ENCODE measurements at regions not wholly inside any gene's neighbourhood (a gene's known extent, or its start where the extent isn't known, plus 50 kb on each side); places are given as distances from the start of the nearest gene placed in this dataset.
"Not testable (repeated sequence)": the region's sequence is repeated elsewhere in the genome, so short reads cannot be mapped to it uniquely, and the experiment has no call there.

GRCh38 chr19:27971071-27971470 is 1241.9 kb downstream of the UQCRFS1 start:
- H3K4me3 ChIP-seq (ENCODE audit: low read depth, low read length): no peak overlapping the region

GRCh38 chr19:27966390-27966816 is 1246.5 kb downstream of the UQCRFS1 start:
- H3K4me3 ChIP-seq (ENCODE audit: low read depth, low read length): no peak overlapping the region

GRCh38 chr19:27964185-27964584 is 1248.8 kb downstream of the UQCRFS1 start:
- H3K4me3 ChIP-seq (ENCODE audit: low read depth, low read length): no peak overlapping the region

GRCh38 chr19:27962264-27962663 is 1250.7 kb downstream of the UQCRFS1 start:
- H3K4me3 ChIP-seq (ENCODE audit: low read depth, low read length): no peak overlapping the region

GRCh38 chr19:27955485-27956480 is 1257.2 kb downstream of the UQCRFS1 start:
- no peak overlapping the region for H3K4me3 ChIP-seq (ENCODE audit: low read depth, low read length)

DNA sequence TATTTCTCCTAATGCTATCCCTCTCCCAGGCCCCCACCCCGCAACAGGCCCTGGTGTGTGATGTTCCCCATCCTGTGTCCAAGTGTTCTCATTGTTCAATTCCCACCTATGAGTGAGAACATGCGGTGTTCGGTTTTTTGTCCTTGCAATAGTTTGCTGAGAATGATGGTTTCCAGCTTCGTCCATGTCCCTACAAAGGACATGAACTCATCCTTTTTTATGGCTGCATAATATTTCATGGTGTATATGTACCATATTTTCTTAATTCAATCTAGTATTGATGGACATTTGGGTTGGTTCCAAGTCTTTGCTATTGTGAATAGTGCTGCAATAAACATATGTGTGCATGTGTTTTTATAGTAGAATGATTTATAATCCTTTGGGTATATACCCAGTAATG is 1270.3 kb downstream of the UQCRFS1 start:
- H3K4me3 ChIP-seq (ENCODE audit: low read depth, low read length): not testable (repeated sequence)

DNA sequence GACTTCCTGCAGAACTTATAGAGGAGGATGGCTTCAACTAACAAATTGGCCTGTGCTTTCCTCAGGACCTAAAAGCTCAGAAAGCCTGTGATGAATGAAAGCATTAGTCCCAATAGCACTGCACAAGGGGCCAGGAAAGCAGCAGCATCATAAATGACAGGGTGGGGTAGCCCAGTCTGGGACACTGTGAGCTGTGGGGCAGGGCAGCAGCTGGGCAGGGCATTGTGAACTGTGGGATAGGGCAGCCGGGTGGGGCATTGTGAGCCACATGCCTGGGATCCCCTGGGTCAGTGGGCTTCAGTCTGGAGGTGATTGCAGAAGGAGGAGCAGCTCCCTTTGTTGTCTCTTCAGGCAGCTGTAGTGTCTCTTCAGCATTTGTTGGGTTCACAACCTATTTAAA is 1276.8 kb downstream of the UQCRFS1 start:
- H3K4me3 ChIP-seq (ENCODE audit: low read depth, low read length): no peak overlapping the region

DNA sequence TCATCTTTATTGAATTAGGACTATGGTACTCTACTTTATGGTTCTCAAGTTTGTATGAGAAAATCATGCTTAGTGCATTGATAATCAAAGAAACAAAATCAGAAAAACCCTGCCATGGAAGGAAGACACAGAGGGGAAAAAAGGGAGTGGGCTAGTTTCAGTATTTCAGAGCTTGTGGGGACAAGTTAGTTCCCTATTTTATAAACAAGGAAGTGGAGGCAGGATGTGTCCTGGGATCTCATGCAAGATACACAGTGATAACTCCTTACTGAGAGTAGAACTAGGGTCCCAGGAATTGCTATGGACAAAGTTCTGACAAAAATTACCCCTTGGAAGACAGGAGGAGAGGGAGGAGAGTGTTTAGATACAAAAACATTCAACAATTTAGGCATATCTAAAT is 1277.3 kb downstream of the UQCRFS1 start:
- no peak overlapping the region for H3K4me3 ChIP-seq (ENCODE audit: low read depth, low read length)

DNA sequence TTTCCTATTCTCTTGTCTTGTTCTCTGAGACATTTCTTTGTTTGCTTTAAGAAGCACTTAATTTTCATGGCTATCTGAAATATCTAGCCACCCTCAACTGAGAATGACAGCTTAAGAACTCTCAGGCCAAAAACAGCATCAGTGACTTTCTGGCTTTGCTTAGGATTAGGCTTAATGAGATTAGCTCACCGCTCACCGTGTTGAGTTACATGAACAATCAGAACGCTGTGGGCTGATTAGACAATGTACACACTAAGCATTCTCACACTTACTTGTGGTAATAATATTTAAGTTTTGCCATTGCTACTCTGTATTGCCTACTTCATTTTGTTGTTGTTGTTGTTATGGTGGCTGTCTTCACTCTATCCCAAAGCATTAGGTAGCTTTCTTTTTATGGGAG is 1283.6 kb downstream of the UQCRFS1 start:
- H3K4me3 ChIP-seq (ENCODE audit: low read depth, low read length): no peak overlapping the region

GRCh38 chr19:27925202-27925601 is 1287.7 kb downstream of the UQCRFS1 start:
- no peak overlapping the region for H3K4me3 ChIP-seq (ENCODE audit: low read depth, low read length)

- H3K4me3 ChIP-seq (ENCODE audit: low read depth, low read length): no peak overlapping the region
Measured at GRCh38 chr19:27922970-27923369, 1290.0 kb downstream of the UQCRFS1 start.

- H3K4me3 ChIP-seq (ENCODE audit: low read depth, low read length): no peak overlapping the region
Measured at GRCh38 chr19:27920774-27921173, 1292.2 kb downstream of the UQCRFS1 start.

GRCh38 chr19:27918818-27919217 is 1294.1 kb downstream of the UQCRFS1 start:
- no peak overlapping the region for H3K4me3 ChIP-seq (ENCODE audit: low read depth, low read length)

DNA sequence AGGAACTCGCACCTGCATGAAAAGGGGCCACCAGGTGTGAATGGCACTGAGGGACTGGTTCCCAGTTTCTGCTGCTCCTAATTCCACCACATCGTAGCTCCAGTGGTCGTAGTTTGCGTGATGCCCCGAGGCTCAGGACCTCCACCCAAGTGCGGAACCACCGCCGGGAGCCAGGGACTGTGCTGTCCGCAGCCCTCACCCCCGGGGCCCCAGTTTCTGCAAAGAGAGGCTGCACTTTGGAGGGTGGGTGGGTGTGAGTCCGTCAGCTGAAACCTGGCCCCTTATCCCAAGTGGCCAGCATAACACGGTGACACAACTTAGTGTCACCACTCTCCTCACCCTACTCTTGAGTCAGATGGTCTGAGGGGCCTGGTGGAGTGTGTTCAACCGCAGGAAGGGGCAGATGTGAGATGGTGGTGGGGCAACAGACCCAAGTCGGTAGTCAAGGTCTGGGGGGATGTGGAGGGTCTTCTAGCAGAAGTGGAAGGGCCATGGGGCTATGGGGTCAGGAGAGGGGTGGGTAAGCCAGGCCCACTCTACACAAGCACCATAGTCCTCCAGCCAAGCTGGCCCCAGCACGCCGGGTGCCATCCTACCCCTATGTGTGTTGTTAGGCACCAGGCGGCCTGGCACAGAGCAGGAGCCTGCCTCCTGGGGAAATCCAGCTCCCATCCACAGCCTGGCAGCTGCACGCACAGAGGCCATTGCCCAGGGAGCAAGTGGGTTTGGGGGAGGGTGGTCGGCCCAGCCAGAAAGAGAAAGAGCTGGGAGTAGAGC is 1301.6 kb downstream of the UQCRFS1 start:
- H3K4me3 ChIP-seq (ENCODE audit: low read depth, low read length): no peak overlapping the region

DNA sequence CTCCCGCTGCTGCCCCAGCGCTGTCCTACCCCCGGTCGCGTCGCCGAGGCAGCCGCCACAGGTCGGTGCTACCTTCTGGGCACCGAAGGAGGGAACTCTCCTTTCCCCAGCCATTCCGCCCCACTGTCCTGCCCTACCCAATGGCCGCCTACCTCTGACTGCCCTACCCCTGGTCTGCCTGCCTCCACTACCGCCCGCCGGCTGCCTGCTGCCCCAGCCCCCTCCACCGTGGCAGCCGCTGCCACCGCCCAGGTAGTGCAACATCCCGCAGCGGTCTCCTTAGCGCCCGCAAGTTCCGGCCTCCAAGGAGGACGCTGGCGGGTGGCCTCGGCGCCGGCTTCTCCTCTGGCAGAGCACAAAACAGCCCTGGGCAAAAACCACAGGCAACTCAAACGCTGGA is 1303.1 kb downstream of the UQCRFS1 start:
- no peak overlapping the region for H3K4me3 ChIP-seq (ENCODE audit: low read depth, low read length)

- no peak overlapping the region for H3K4me3 ChIP-seq (ENCODE audit: low read depth, low read length)
Measured at GRCh38 chr19:27909185-27909840, 1303.6 kb downstream of the UQCRFS1 start.

DNA sequence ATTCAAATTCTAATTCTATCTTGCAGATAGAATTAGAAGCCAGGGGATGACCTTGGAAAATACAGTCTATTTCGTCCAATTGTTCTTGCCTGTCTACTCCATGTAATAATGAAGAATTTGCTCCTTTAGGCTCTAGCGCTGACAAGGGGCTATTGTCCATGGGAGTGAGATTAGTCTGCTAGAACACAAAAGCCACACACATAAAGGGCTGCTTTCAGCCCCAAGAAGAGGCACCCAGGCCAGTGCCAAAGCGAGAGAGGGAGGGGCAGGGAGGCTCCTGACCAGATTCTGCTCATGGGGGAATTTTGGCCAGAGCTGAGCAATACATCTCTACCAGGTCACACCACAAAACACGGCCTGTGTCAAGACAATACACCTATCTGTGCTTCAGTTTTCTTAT is 1306.9 kb downstream of the UQCRFS1 start:
- H3K4me3 ChIP-seq (ENCODE audit: low read depth, low read length): no peak overlapping the region

DNA sequence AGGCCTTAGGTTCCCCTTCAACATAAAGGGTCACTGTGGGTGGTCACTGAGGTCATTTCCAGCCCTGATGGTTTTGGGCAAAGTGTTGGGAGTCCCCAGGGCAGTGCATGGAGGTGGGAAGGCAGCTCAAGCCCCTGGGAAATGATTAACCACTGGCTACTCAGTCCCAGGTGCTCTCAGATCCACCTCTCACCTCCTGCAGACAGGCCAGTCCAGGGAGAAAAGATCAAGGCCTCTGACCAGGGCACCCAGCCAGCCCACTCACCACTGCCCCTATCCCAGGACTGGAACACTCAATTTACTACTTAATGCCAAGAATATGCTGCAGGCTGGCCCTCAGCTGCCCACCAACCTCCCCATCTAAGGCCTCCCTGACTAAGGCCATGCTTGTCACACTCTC is 1307.9 kb downstream of the UQCRFS1 start:
- H3K4me3 ChIP-seq (ENCODE audit: low read depth, low read length): no peak overlapping the region

DNA sequence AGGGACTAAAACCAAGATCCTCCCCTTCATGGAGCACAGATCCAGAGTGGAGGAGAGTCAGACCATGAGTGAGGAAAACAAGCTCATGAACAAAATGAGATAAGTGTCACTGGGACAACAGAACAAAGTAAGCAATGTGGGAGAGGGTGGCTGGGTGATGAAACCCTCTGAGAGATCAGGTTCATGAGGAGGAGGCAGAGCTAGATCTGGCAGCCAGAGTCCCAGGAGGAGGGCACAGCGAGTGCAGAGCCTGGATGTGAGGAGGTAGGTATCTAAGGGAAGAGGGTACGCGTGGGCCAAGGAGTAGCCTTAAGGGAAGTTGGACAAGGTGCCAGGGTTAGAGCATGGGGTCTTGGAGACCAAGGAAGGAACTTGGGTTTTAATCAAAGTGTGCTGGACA is 1311.9 kb downstream of the UQCRFS1 start:
- H3K4me3 ChIP-seq (ENCODE audit: low read depth, low read length): no peak overlapping the region

GRCh38 chr19:27896091-27896490 is 1316.9 kb downstream of the UQCRFS1 start:
- H3K4me3 ChIP-seq (ENCODE audit: low read depth, low read length): no peak overlapping the region
